Prostate gland (tissue), 2 donors: ENCODE measurements at regions not wholly inside any gene's neighbourhood (a gene's known extent, or its start where the extent isn't known, plus 50 kb on each side); places are given as distances from the start of the nearest gene placed in this dataset.

Experiments
- CTCF ChIP-seq, 4 experiments: fragments of 200-600 bp in 2 of 4; fragments of 450-650 bp in 2 of 4; sonication (generic) in 2 of 4; IDR thresholded peaks; 1 replicate in 3 of 4; 2 replicates in 1 of 4; pipeline ENCODE4 v1.5.1; 2016 to 2019; ENCODE audit warnings: antibody characterized with exemption in 4 of 4, mild to moderate bottlenecking in 2 of 4, moderate library complexity in 2 of 4
- POLR2A ChIP-seq: fragments of 450-650 bp; IDR thresholded peaks from one replicate; pipeline ENCODE4 v1.6.1; 2016; ENCODE audit warnings: antibody characterized with exemption, mild to moderate bottlenecking
- POLR2AphosphoS5 ChIP-seq: sonication (generic); formaldehyde crosslinking; IDR thresholded peaks from one replicate; pipeline ENCODE4 v1.6.1; 2017; ENCODE audit warnings: antibody characterized with exemption

DNA sequence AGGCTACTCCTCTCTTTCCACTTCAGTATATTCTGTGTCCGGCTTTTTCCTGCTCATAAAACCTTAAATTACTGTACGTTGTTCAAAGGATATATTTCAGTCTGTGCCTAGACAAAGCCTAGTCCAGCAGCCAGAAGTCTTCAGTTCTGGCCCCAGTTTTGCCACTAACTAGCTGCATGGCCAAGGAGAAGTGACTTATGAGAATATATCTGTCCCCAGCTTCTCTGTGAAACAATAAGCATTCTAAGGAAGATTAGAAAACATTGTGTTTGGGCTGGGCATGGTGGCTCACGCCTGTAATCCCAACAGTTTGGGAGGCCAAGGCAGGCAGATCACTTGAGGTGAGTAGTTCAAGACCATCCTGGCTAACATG lies 105.0 kb upstream of the HDAC9 start:
- TF ChIP-seq CTCF (IDR thresholded peaks at IDR 0.05), result no peak
- no peak for TF ChIP-seq POLR2AphosphoS5
- no peak for TF ChIP-seq POLR2A
